SK-N-MC (cell line): ENCODE measurements at regions not wholly inside any gene's neighbourhood (a gene's known extent, or its start where the extent isn't known, plus 50 kb on each side); places are given as distances from the start of the nearest gene placed in this dataset.

Experiments
- DNase-seq: peaks from one replicate; pipeline ENCODE4 v3.0.0-alpha.2; 2011; ENCODE audit warnings: low read depth, low spot score
- H3K27ac ChIP-seq: fragments of 200-600 bp; sonication (generic); 2 replicates; pipeline ENCODE4 v1.5.1; 2016; ENCODE audit warnings: mixed run types
- H3K36me3 ChIP-seq: fragments of 200-600 bp; sonication (generic); 2 replicates; pipeline ENCODE4 v1.6.1; 2017; ENCODE audit warnings: antibody characterized with exemption, low read length, mixed read lengths; ENCODE audit not compliant: insufficient read depth
- H3K4me3 ChIP-seq: fragments of 200-600 bp; sonication (generic); 2 replicates; pipeline ENCODE4 v1.5.1; 2016
- H3K9ac ChIP-seq: fragments of 200-600 bp; sonication (generic); 2 replicates; pipeline ENCODE4 v1.8.0; 2017; ENCODE audit warnings: mixed run types, mixed read lengths; ENCODE audit not compliant: insufficient read length
- H3K9me3 ChIP-seq: fragments of 200-600 bp; sonication (generic); 2 replicates; pipeline ENCODE4 v1.6.1; 2017; ENCODE audit warnings: low read depth, mild to moderate bottlenecking, antibody characterized with exemption, low read length, moderate library complexity, mixed read lengths
- EZH2 ChIP-seq: fragments of 200-600 bp; sonication (generic); IDR thresholded peaks from one replicate; pipeline ENCODE4 v1.6.1; 2017; ENCODE audit warnings: antibody characterized with exemption
- FOXP2 ChIP-seq: optimal IDR thresholded peaks from 2 replicates; pipeline ENCODE3; 2011; ENCODE audit warnings: mild to moderate bottlenecking, moderate library complexity; ENCODE audit not compliant: insufficient read depth; ENCODE audit errors: extremely low read length, control extremely low read depth
- POLR2AphosphoS5 ChIP-seq: IDR thresholded peaks from 2 replicates; pipeline ENCODE4 v1.6.1; 2012; ENCODE audit warnings: mild to moderate bottlenecking, low read depth, low read length, borderline replicate concordance

DNA sequence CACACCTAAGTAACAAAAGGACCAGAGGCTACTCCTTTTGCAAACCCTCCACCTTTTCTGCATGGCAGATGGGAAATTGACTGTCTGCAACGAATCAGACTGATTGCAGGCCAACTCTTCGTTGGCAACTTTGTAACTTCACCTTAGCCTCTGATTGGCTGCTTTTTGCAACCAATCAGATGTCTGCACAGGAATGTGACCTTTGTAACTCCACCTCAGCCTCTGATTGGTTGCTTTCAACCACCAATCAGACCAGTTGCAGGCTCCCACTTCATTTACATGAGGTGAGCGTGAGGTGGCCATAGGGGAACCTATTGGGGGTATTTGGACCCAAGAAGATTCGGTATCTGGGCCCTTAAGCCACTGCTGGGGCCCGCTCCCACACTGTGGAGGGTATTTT is 209.0 kb downstream of the EN1 start:
- Histone ChIP-seq H3K4me3 (no peak overlapping the region), H3K9ac (no peak overlapping the region), H3K9me3 (no peaks in the 10 kb centered on the region), H3K36me3 (no peaks in the 10 kb centered on the region), H3K27ac (no peak overlapping the region)
- TF ChIP-seq EZH2 (no peak), FOXP2 (no peak), POLR2AphosphoS5 (no peak)
- no peak for DNase-seq

DNA sequence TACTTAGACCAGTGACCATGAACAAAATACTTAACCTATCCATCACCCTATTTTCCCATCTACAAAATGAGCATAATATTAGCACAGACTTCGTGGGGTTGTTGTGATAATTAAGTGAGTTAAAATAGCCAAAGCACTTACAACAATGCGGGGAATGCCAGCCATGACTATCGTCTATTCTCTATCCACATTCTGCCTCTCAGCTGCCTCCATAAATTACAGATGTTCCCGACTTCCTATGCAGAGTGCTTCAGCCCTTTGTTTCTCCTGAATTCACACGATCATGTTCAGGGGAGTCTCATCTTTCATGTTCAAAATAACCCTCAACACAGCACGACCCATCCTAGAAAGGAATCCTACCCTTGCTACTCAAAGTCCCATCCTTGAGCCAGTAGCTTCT is 211.6 kb downstream of the EN1 start:
- Histone ChIP-seq H3K9ac (no peak overlapping the region), H3K27ac (no peak overlapping the region), H3K4me3 (no peak overlapping the region), H3K36me3 (no peaks in the 10 kb centered on the region), H3K9me3 (no peaks in the 10 kb centered on the region)
- TF ChIP-seq POLR2AphosphoS5 (no peak), EZH2 (no peak), FOXP2 (no peak)
- no peak for DNase-seq

DNA sequence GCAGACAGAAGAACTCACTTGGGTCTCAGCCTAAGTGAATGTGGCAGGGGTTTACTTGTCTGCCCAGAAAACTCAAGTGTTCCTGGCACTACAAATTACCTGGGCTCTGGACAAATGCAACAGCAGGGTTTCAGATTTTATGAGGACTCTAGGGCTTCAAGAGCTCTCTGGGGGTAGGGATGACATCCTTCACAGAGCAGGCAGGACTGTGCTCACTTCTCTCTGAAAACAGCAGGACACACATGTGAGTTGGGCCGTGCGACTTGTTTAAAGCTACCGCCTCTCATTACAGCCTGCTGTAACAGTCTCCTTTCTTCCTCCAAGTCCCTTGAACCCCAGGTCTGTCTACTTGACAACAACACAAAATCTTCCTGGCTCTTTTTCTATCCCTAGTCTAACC is 212.6 kb downstream of the EN1 start:
- no peak overlapping the region for H3K27ac ChIP-seq
- no peak overlapping the region for H3K9ac ChIP-seq
- no peaks in the 10 kb centered on the region for H3K9me3 ChIP-seq
- no peaks in the 10 kb centered on the region for H3K36me3 ChIP-seq
- no peak overlapping the region for H3K4me3 ChIP-seq
- no peak for TF ChIP-seq POLR2AphosphoS5
- TF ChIP-seq FOXP2 = no peak
- no peak for TF ChIP-seq EZH2
- DNase-seq = no peak

DNA sequence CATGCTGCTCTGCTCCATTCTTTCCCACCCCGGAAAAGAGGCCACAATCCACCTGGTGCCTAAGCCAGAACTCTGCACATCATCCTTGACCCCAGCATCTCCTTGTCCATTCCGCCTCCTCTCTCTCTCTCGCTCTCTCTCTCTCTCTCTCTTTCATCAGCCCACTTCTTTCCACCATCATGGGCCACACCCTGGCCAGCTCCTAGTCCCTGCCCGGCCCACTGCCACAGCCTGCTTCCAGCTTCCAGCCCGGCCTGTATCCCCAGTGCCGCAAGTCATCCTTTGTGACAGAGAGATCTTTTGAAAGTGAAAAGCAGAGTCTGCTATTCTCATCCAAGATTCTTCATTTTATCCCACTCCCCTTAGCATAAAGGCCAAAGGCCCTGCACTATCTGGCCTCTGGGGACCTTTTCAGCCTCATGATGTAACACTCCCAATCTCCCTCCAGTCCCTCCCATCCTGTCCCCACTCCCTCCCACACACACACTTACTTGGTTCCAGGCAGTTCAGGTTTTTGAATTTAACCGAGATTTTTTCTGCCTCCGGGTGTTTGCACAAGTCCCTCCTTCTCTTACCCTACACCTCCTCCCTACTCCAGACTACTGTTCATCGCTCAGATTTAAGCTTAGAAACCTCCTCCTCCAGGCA is 214.0 kb downstream of the EN1 start:
- Histone ChIP-seq H3K9me3 (no peaks in the 10 kb centered on the region), H3K36me3 (no peaks in the 10 kb centered on the region), H3K9ac (no peak overlapping the region), H3K27ac (no peak overlapping the region), H3K4me3 (no peak overlapping the region)
- TF ChIP-seq POLR2AphosphoS5 (no peak), FOXP2 (no peak)
- no peak for DNase-seq

DNA sequence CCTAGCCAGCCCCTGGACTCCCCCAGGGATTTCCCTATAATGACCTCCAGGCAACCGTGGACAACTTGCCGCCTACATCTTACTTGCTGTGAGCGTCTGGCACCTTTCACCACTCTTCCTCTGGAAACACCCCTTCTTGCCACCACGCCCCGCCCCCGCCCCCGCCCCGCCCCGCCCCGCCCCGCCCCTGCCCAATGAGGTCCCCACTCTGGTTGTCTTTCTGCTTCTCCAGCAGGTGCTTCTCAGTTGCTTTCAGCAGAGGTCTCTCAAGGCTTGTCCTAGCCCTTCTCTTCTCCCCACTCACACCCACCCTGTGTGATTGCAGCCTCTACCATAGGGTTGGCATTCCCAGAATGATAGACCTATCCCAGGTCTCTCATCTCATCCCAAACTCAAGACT is 214.5 kb downstream of the EN1 start:
- no peaks in the 10 kb centered on the region for H3K36me3 ChIP-seq
- TF ChIP-seq EZH2 (no peak), FOXP2 (no peak), POLR2AphosphoS5 (no peak)
- H3K9me3 ChIP-seq = no peaks in the 10 kb centered on the region
- H3K4me3 ChIP-seq = no peak overlapping the region
- DNase-seq = no peak
- H3K9ac ChIP-seq = no peak overlapping the region
- no peak overlapping the region for H3K27ac ChIP-seq

DNA sequence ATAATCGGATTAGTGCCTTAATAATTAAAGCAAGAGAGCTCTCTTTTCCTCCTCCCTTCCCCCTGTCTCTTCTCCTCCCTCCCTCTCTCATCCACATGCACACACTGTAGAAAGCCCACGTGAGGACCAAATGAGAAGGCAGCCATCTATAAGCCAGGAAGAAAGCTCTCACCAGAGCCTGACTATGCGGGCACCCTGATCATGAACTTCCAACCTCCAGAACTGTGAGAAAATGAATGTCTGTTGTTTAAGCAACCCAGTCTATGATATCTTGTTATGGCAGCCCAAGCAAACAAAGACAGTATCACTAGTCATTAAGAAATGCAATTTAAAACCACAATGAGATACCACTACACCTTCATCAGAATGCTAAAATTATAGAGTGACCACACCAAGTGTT is 220.3 kb downstream of the EN1 start:
- Histone ChIP-seq H3K36me3 (no peaks in the 10 kb centered on the region), H3K9ac (no peak overlapping the region), H3K4me3 (no peak overlapping the region), H3K27ac (no peak overlapping the region), H3K9me3 (no peaks in the 10 kb centered on the region)
- TF ChIP-seq FOXP2 (no peak), EZH2 (no peak), POLR2AphosphoS5 (no peak)
- no peak for DNase-seq

DNA sequence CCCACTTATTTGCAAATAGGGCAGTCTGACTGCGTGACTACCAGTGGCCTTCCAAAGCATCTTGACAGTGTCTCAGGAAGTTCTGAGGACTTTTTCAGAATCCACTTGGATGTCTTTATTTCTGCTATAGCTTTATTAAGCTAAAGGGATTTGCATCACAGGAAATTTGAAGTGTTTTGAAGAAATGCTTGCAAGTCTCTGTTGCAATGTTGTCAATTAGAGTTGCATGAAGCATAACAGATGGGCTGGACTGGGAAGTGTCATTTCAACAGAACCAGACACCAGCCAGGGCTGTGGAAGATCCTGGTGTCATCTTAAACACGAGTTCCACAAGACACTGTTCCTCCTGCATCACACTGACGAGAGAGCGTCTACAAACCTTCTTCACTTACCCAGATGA is 224.5 kb downstream of the EN1 start:
- Histone ChIP-seq H3K9me3 (no peaks in the 10 kb centered on the region), H3K9ac (no peak overlapping the region), H3K36me3 (no peaks in the 10 kb centered on the region), H3K27ac (no peak overlapping the region), H3K4me3 (no peak overlapping the region)
- no peak for DNase-seq
- no peak for TF ChIP-seq POLR2AphosphoS5
- no peak for TF ChIP-seq EZH2
- no peak for TF ChIP-seq FOXP2

DNA sequence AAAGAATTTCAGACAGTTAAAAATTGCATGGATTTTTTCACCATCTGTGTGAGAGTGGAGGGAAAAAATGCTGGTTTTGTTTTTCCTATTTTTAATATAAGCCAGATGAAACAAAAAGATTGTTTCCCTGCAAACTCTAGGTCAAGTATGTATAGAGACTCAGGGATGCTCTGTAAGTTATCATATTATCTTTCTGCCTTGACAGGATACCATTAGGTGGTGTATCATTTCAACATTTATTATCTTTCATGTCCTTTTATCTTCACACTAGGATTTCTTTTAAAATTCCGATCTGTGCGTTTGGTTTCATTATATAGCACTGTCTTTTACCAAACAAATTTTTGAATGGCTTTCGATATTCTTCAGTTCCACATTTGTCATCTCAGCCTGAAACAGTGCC is 225.3 kb downstream of the EN1 start:
- Histone ChIP-seq H3K36me3 (no peaks in the 10 kb centered on the region), H3K9me3 (no peaks in the 10 kb centered on the region), H3K9ac (no peak overlapping the region), H3K27ac (no peak overlapping the region), H3K4me3 (no peak overlapping the region)
- no peak for DNase-seq
- no peak for TF ChIP-seq FOXP2
- no peak for TF ChIP-seq EZH2
- no peak for TF ChIP-seq POLR2AphosphoS5

DNA sequence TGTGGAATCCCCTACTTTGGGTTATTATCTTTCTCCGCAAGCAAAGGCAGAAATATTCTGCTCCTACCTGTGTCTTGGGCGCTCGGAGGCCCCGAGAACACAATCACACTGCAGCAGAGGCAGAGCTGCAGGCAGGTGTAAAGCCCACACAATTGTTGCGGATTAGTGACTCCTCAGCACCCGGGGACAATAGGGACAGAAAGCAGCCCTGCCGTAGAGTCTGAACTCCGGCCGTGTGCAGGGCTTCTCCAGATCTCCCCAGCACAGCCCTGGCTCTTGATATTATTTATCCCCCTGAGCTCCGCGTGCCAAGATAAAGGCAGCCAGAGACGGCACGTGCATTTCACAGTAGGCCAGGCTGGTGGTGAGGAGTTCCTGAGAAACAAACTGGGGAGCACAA is 229.2 kb downstream of the EN1 start:
- Histone ChIP-seq H3K4me3 (no peak overlapping the region), H3K36me3 (no peaks in the 10 kb centered on the region), H3K9me3 (no peaks in the 10 kb centered on the region), H3K9ac (no peak overlapping the region), H3K27ac (no peak overlapping the region)
- no peak for TF ChIP-seq POLR2AphosphoS5
- no peak for TF ChIP-seq EZH2
- no peak for TF ChIP-seq FOXP2
- no peak for DNase-seq
